GM21528 (cell line): ENCODE measurements at regions not wholly inside any gene's neighbourhood (a gene's known extent, or its start where the extent isn't known, plus 50 kb on each side); places are given as distances from the start of the nearest gene placed in this dataset.

Experiments used
- ATAC-seq: cut with Tn5 transposase; IDR thresholded peaks from one replicate; pipeline ENCODE4 v1.9.1; 2021; ENCODE audit warnings: mild to moderate bottlenecking, moderate library complexity; ENCODE audit not compliant: unreplicated experiment, low FRiP score

GRCh38 chr6:28764014-28764723 is 159.6 kb downstream of the TRIM27 start:
- ATAC-seq = no peak

GRCh38 chr6:28764761-28765282 is 159.0 kb downstream of the TRIM27 start:
- ATAC-seq = no peak

- no peak for ATAC-seq
Measured at GRCh38 chr6:28765978-28766351, 157.8 kb downstream of the TRIM27 start.

GRCh38 chr6:28766426-28766825 is 157.4 kb downstream of the TRIM27 start:
- ATAC-seq = no peak

- ATAC-seq = no peak
Measured at GRCh38 chr6:28767133-28767532, 156.7 kb downstream of the TRIM27 start.

- no peak for ATAC-seq
Measured at GRCh38 chr6:28767691-28768090, 156.1 kb downstream of the TRIM27 start.

GRCh38 chr6:28768187-28768913 is 155.4 kb downstream of the TRIM27 start:
- no peak for ATAC-seq

- ATAC-seq = no peak
Measured at GRCh38 chr6:28769626-28770402, 154.0 kb downstream of the TRIM27 start.

GRCh38 chr6:28770732-28771131 is 153.1 kb downstream of the TRIM27 start:
- no peak for ATAC-seq

GRCh38 chr6:28771401-28772267 is 152.2 kb downstream of the TRIM27 start:
- no peak for ATAC-seq

- ATAC-seq = no peak
Measured at GRCh38 chr6:28772480-28773381, 151.1 kb downstream of the TRIM27 start.

GRCh38 chr6:28774292-28775051 is 149.3 kb downstream of the TRIM27 start:
- no peak for ATAC-seq

- ATAC-seq = no peak
Measured at GRCh38 chr6:28775052-28775376, 148.8 kb downstream of the TRIM27 start.

GRCh38 chr6:28775405-28776129 is 148.2 kb downstream of the TRIM27 start:
- ATAC-seq = no peak

- ATAC-seq = no peak
Measured at GRCh38 chr6:28776269-28777146, 147.3 kb downstream of the TRIM27 start.

GRCh38 chr6:28777147-28777461 is 146.7 kb downstream of the TRIM27 start:
- no peak for ATAC-seq

GRCh38 chr6:28782113-28782673 is 141.6 kb downstream of the TRIM27 start:
- no peak for ATAC-seq
